ENCODE measurements at regions not wholly inside any gene's neighbourhood (a gene's known extent, or its start where the extent isn't known, plus 50 kb on each side); places are given as distances from the start of the nearest gene placed in this dataset.
A peak's percentile ranks its signal among the peaks of the same experiment; 100 is the strongest.
"Not testable (repeated sequence)": the region's sequence is repeated elsewhere in the genome, so short reads cannot be mapped to it uniquely, and the experiment has no call there.

- TF ChIP-seq CHD2 (IDR thresholded peaks at IDR 0.05; ENCODE audit: low read length, partially characterized antibody) (no peak), POLR2A (IDR thresholded peaks at IDR 0.05; ENCODE audit: low read length) (no peak)
Measured at GRCh38 chrX:8003147-8003883, 76.1 kb upstream of the PNPLA4 start (continued).

DNA sequence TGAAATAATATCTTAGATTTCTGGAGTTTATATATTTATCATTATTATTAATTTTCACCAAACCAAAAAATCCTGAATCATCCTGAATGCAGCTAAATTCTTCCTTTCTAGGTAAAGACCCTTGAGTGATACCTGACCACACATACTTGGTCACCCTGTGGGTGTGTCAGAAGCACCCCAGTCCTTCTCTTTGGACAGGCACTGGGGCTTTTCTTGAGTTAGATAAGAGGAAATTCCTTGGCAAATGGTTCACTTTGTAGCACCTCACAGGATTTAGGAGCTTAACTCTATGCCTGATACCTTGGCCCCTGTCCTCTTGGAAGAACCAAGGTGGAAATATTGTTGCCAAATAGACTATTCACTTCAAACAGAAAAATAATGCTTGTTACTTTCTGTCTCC is 69.6 kb upstream of the PNPLA4 start:
- H3K4me2 ChIP-seq: no peak overlapping the region
- ChIA-PET POLR2A (no interaction called here), CTCF (interaction anchor here (1.0 to 1.6 kb wide), 2 partner anchors 731 to 742 kb away, joined by 3 to 10 read pairs; no protein-coding TSS in a partner anchor)
- ATAC-seq (no peak), DNase-seq (ENCODE audit: low read depth in 1 of 2, low spot score in 1 of 2) (no peak), FAIRE-seq (no peak)
- no peak for TF ChIP-seq RAD21 (conservative IDR thresholded peaks at IDR 0.05 in 1 of 2, IDR thresholded peaks at IDR 0.05 in 1 of 2)
- TF ChIP-seq, protein P1, sequence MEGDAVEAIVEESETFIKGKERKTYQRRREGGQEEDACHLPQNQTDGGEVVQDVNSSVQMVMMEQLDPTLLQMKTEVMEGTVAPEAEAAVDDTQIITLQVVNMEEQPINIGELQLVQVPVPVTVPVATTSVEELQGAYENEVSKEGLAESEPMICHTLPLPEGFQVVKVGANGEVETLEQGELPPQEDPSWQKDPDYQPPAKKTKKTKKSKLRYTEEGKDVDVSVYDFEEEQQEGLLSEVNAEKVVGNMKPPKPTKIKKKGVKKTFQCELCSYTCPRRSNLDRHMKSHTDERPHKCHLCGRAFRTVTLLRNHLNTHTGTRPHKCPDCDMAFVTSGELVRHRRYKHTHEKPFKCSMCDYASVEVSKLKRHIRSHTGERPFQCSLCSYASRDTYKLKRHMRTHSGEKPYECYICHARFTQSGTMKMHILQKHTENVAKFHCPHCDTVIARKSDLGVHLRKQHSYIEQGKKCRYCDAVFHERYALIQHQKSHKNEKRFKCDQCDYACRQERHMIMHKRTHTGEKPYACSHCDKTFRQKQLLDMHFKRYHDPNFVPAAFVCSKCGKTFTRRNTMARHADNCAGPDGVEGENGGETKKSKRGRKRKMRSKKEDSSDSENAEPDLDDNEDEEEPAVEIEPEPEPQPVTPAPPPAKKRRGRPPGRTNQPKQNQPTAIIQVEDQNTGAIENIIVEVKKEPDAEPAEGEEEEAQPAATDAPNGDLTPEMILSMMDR (IDR thresholded peaks at IDR 0.05): no peak
- no peak overlapping the region for H3K4me3 ChIP-seq
- no peaks in the 10 kb centered on the region for H3K9me3 ChIP-seq
- H3K4me1 ChIP-seq: no peaks in the 10 kb centered on the region
- no peak overlapping the region for H3K27ac ChIP-seq

GRCh38 chrX:7996414-7996813 is 69.2 kb upstream of the PNPLA4 start:
- ATAC-seq (peak in 1 of 2 experiments; percentile 61; a peak in 2 of 6 replicates), DNase-seq (ENCODE audit: low read depth in 1 of 2, low spot score in 1 of 2) (peak in 1 of 2 experiments; percentile 34), FAIRE-seq (peak; percentile 96)
- Histone ChIP-seq H3K4me2 (no peak overlapping the region), H3K4me3 (no peak overlapping the region), H3K27ac (no peak overlapping the region), H3K9me3 (no peaks in the 10 kb centered on the region), H3K4me1 (no peaks in the 10 kb centered on the region)
- TF ChIP-seq RAD21 (conservative IDR thresholded peaks at IDR 0.05 in 1 of 2, IDR thresholded peaks at IDR 0.05 in 1 of 2) (peak; percentile 63 to 71), CBX2 (IDR thresholded peaks at IDR 0.05; ENCODE audit: borderline replicate concordance, low read depth) (no peak), SMC3 (IDR thresholded peaks at IDR 0.05) (peak; percentile 43)
- TF ChIP-seq, protein P1 (IDR thresholded peaks at IDR 0.05): peak; percentile 54
- POLR2A ChIA-PET: no interaction called here
- WGBS (ENCODE audit: missing lambda C conversion rate): 2% methylated on average over 2 of the region's 2 CpGs
- CTCF ChIA-PET: interaction anchor here (1.0 to 1.6 kb wide), 2 partner anchors 732 to 742 kb away, joined by 3 to 10 read pairs; no protein-coding TSS in a partner anchor

DNA sequence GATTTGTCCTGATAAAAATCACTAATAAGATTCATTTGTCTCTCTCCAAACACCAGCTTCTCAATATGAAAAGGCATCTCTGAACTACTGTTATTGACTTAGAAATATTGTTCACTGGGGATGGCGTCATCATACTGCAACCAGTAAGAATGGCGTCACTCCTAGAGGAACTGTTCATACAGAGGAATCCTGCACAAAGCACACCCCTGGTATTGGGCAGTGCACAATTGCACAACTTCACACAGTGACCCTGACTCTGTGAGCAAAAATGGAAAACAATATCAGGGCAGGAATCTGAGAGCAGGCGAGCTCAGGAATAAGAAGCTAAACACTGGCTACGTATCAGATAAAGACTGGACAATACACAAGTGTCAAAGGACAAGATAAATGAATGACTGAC is 66.7 kb upstream of the PNPLA4 start:
- CTCF ChIA-PET: interaction anchor here (2.9 kb wide), 1 partner anchor 745 kb away, joined by 9 read pairs; no protein-coding TSS in a partner anchor
- 3% methylated on average over 4 of the region's 4 CpGs for WGBS (ENCODE audit: missing lambda C conversion rate)
- POLR2A ChIA-PET: no interaction called here
- no peak overlapping the region for H3K4me3 ChIP-seq
- no peaks in the 10 kb centered on the region for H3K4me1 ChIP-seq
- H3K9me3 ChIP-seq: no peaks in the 10 kb centered on the region
- no peak overlapping the region for H3K27ac ChIP-seq
- ATAC-seq (no peak), FAIRE-seq (no peak), DNase-seq (ENCODE audit: low read depth in 1 of 2, low spot score in 1 of 2) (no peak)
- TF ChIP-seq JUN (IDR thresholded peaks at IDR 0.05) (no peak), TP53 (CRISPR knock-in tag; IDR thresholded peaks at IDR 0.05) (no peak), ESRRA (IDR thresholded peaks at IDR 0.05; ENCODE audit: borderline replicate concordance, low read length) (no peak), POLR2AphosphoS2 (conservative IDR thresholded peaks at IDR 0.05; ENCODE audit: low read length) (no peak), ZC3H11A (IDR thresholded peaks at IDR 0.05) (no peak), SMC3 (IDR thresholded peaks at IDR 0.05) (no peak), RAD21 (conservative IDR thresholded peaks at IDR 0.05 in 1 of 2, IDR thresholded peaks at IDR 0.05 in 1 of 2) (no peak), MAZ (IDR thresholded peaks at IDR 0.05; ENCODE audit: borderline replicate concordance, low read depth, low read length) (no peak), ZFP36 (IDR thresholded peaks at IDR 0.05; ENCODE audit: borderline replicate concordance, partially characterized antibody) (no peak), MAFK (IDR thresholded peaks at IDR 0.05; ENCODE audit: partially characterized antibody) (no peak)
- TF ChIP-seq, protein P2, sequence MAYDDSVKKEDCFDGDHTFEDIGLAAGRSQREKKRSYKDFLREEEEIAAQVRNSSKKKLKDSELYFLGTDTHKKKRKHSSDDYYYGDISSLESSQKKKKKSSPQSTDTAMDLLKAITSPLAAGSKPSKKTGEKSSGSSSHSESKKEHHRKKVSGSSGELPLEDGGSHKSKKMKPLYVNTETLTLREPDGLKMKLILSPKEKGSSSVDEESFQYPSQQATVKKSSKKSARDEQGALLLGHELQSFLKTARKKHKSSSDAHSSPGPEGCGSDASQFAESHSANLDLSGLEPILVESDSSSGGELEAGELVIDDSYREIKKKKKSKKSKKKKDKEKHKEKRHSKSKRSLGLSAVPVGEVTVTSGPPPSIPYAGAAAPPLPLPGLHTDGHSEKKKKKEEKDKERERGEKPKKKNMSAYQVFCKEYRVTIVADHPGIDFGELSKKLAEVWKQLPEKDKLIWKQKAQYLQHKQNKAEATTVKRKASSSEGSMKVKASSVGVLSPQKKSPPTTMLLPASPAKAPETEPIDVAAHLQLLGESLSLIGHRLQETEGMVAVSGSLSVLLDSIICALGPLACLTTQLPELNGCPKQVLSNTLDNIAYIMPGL (CRISPR knock-in tag; IDR thresholded peaks at IDR 0.05; ENCODE audit: borderline replicate concordance): no peak
- no peak overlapping the region for H3K4me2 ChIP-seq

DNA sequence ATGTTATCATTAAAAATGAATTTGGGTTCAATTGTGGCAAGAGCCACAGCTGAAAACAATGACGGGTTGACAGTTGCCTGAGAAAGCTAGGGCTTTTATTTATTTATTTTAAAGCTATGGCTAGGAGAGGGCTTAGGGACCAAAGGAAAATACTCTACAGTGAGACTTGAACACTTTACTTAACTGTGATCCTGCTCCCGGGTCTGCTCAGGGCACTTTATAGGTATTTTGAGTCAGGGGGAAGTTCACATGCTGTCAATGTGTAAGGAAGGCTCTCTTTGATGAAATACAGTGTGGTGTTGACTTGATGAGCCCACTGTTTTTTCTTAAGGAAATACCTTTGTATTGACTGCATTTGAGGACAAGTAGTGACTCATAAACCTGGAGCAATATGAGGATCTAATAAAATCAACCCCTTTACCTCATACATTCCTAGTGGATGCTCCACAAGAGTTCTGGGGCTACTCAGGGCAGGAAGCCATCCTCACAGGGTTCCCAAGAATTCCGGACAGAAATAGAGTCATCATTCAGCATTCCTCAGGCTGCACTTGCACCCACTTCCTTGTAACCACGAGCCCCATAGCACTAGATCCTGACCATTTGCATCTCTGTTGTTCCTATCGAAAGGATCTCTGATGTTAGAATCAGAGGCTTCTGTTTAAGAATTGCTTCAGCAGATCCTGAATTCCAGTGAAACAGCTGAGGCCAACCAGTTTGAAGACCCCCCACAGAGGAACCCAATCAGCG is 61.0 kb upstream of the PNPLA4 start:
- FAIRE-seq: peak; percentile 98
- H3K4me1 ChIP-seq; H3K27ac ChIP-seq; H3K4me3 ChIP-seq; H3K9me3 ChIP-seq; DNase-seq (ENCODE audit: low read depth in 1 of 2, low spot score in 1 of 2); CTCF ChIA-PET; H3K4me2 ChIP-seq; ATAC-seq; POLR2A ChIA-PET: not testable (repeated sequence)
- 13% methylated on average over 6 of the region's 6 CpGs for WGBS (ENCODE audit: missing lambda C conversion rate)

All from A549 (cell line).